Esophagus muscularis mucosa (tissue), 3 donors: ENCODE measurements at regions not wholly inside any gene's neighbourhood (a gene's known extent, or its start where the extent isn't known, plus 50 kb on each side); places are given as distances from the start of the nearest gene placed in this dataset.

Experiments used
- CTCF ChIP-seq, 3 experiments: fragments of 200-600 bp in 2 of 3; fragments of 450-650 bp in 1 of 3; sonication (generic) in 2 of 3; IDR thresholded peaks; one replicate each; pipeline ENCODE4 v1.5.1; 2017 to 2019; ENCODE audit warnings: antibody characterized with exemption in 3 of 3, mild to moderate bottlenecking in 2 of 3, moderate library complexity in 1 of 3
- EP300 ChIP-seq: sonication (generic); formaldehyde crosslinking; IDR thresholded peaks from one replicate; pipeline ENCODE4 v1.6.1; 2017; ENCODE audit warnings: antibody characterized with exemption

- TF ChIP-seq CTCF (IDR thresholded peaks at IDR 0.05) (no peak), EP300 (no peak)
These were observed 355.6 kb upstream of the GYPC start for GRCh38 chr2:126300348-126300747.
